Neural progenitor cell (in vitro differentiated cells): ENCODE measurements at regions not wholly inside any gene's neighbourhood (a gene's known extent, or its start where the extent isn't known, plus 50 kb on each side); places are given as distances from the start of the nearest gene placed in this dataset.
A peak's percentile ranks its signal among the peaks of the same experiment; 100 is the strongest.

Source experiments
- DNase-seq: peaks from one replicate; pipeline ENCODE4 v3.0.0-alpha.2; 2016; ENCODE audit warnings: low spot score
- H2AFZ ChIP-seq: fragments of 200-600 bp; sonication (generic); replicated peaks from 2 replicates; pipeline ENCODE4 v1.6.1; 2016; ENCODE audit warnings: antibody characterized with exemption
- H3F3A ChIP-seq: fragments of 200-600 bp; sonication (generic); 2 replicates; pipeline ENCODE4 v1.6.1; 2016; ENCODE audit warnings: antibody characterized with exemption, low read depth
- H3K27ac ChIP-seq: fragments of 200-600 bp; sonication (generic); 2 replicates; pipeline ENCODE4 v1.5.1; 2016; ENCODE audit warnings: mild to moderate bottlenecking
- H3K27me3 ChIP-seq: fragments of 200-600 bp; sonication (generic); 2 replicates; pipeline ENCODE4 v1.6.1; 2016; ENCODE audit warnings: mild to moderate bottlenecking, moderate library complexity
- H3K36me3 ChIP-seq: fragments of 200-600 bp; sonication (generic); 2 replicates; pipeline ENCODE4 v1.5.1; 2016
- H3K4me1 ChIP-seq: fragments of 200-600 bp; sonication (generic); 2 replicates; pipeline ENCODE4 v1.6.1; 2016; ENCODE audit warnings: mixed run types
- H3K4me2 ChIP-seq: fragments of 200-600 bp; sonication (generic); 2 replicates; pipeline ENCODE4 v1.6.1; 2016
- H3K4me3 ChIP-seq: fragments of 200-600 bp; sonication (generic); 2 replicates; pipeline ENCODE4 v1.5.1; 2016
- H3K79me2 ChIP-seq: fragments of 200-600 bp; sonication (generic); 2 replicates; pipeline ENCODE4 v1.6.1; 2016; ENCODE audit warnings: low read depth
- H3K9ac ChIP-seq: fragments of 200-600 bp; sonication (generic); 2 replicates; pipeline ENCODE4 v1.6.1; 2016
- H3K9me3 ChIP-seq: fragments of 200-600 bp; sonication (generic); 2 replicates; pipeline ENCODE4 v1.5.1; 2016; ENCODE audit warnings: low read depth
- H4K20me1 ChIP-seq: fragments of 200-600 bp; sonication (generic); 2 replicates; pipeline ENCODE4 v1.6.1; 2016; ENCODE audit warnings: low read depth
- H3K27ac Mint-ChIP-seq: 3 replicates; pipeline ENCODE4 v1.8.0; 2021; ENCODE audit warnings: mixed read lengths
- H3K27me3 Mint-ChIP-seq: 2 replicates; pipeline ENCODE4 v1.8.0; 2022; ENCODE audit warnings: low read depth, mild to moderate bottlenecking, inconsistent platforms, moderate library complexity, mixed read lengths; ENCODE audit not compliant: insufficient read depth
- H3K36me3 Mint-ChIP-seq: 3 replicates; pipeline ENCODE4 v1.8.0; 2021; ENCODE audit warnings: mixed read lengths
- H3K4me1 Mint-ChIP-seq: 3 replicates; pipeline ENCODE4 v1.8.0; 2021; ENCODE audit warnings: mixed read lengths
- H3K4me3 Mint-ChIP-seq: 3 replicates; pipeline ENCODE4 v1.8.0; 2021; ENCODE audit warnings: mild to moderate bottlenecking, moderate library complexity, mixed read lengths
- H3K9me3 Mint-ChIP-seq: 3 replicates; pipeline ENCODE4 v1.8.0; 2020; ENCODE audit warnings: mixed read lengths
- EZH2 ChIP-seq: fragments of 200-600 bp; sonication (generic); IDR thresholded peaks from 2 replicates; pipeline ENCODE4 v1.6.1; 2017; ENCODE audit warnings: antibody characterized with exemption, mild to moderate bottlenecking, moderate library complexity
- EZH2phosphoT487 ChIP-seq: fragments of 200-600 bp; sonication (generic); IDR thresholded peaks from 2 replicates; pipeline ENCODE4 v1.6.1; 2017; ENCODE audit warnings: antibody characterized with exemption
- TF ChIP-seq, protein P1 (sequence below): fragments of 200-600 bp; sonication (generic); IDR thresholded peaks from 2 replicates; pipeline ENCODE4 v1.5.1; 2017; ENCODE audit warnings: antibody characterized with exemption, mild to moderate bottlenecking

DNA sequence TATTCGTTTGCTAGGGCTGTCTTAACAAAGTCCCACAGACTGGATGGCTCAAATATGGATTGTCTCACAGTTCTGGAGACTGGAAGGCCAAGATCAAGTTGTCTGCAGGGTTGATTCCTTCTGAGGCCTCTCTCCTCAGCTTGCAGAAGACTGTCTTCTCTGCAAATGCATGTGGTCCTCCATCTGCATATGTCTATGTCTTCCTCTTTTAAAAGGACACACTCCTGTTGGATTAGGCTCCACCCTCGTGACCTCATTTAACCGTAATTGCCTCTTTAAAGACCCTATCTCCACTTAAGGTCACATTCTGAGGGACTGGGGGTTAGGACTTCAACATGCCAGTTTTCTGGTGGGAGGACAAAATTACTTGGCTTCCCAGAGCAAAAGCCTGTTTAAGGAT, 123.3 kb downstream of the SLC38A6 start:
- no peak overlapping the region for H3K4me3 Mint-ChIP-seq

DNA sequence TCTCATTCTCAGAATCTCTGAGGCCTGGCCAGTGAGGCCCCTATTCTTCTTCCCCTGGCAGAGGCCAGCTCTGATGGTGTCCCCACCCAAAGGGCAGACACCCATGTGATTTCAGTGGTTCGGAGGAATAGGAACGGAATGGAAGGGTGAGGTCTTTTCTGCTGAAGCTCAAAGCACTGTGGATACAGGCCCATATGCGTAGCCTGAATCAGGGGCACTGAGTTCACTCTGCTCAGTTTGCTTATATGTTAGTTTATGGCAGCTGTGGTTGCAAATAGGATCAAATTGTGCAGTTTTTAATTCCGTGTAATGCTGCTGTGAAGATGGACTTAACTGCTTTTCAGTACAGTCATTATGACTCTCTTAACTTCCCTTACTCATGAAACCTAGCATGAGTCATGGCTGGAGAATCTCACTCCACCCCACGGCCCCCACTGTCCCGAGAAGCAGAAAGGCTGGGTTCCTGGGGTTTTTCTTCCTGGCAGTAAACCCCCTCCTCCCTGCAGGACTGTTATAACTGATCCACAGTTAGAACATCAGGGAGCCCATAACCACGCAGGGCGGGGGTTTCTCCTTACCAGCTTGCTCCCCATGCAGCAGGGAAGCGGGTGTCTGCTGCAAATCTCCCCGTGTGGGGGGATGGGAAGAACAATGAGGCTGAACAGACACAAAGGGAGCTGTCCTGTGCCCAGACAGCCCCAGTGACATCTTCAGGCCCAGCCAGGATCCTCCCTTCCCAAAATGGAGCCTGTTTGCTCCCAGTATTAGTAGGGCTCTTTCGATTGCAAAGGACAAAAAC, 122.7 kb downstream of the SLC38A6 start:
- Histone ChIP-seq H3K27me3 (no peaks in the 10 kb centered on the region), H3K4me2 (peak overlapping the region; percentile 48), H2AFZ (peak overlapping the region; percentile 0), H3K9me3 (no peaks in the 10 kb centered on the region), H3K27ac (no peak overlapping the region), H3K9ac (no peak overlapping the region), H3F3A (peaks cover 8% of the 10 kb centered on the region), H3K36me3 (no peaks in the 10 kb centered on the region), H3K4me1 (peaks cover 33% of the 10 kb centered on the region), H4K20me1 (no peaks in the 10 kb centered on the region), H3K79me2 (no peaks in the 10 kb centered on the region), H3K4me3 (no peak overlapping the region)
- H3K36me3 Mint-ChIP-seq = no peaks in the 10 kb centered on the region
- H3K27me3 Mint-ChIP-seq = peaks cover under 1% of the 10 kb centered on the region
- TF ChIP-seq EZH2 (no peak), EZH2phosphoT487 (no peak)
- TF ChIP-seq, protein P1, sequence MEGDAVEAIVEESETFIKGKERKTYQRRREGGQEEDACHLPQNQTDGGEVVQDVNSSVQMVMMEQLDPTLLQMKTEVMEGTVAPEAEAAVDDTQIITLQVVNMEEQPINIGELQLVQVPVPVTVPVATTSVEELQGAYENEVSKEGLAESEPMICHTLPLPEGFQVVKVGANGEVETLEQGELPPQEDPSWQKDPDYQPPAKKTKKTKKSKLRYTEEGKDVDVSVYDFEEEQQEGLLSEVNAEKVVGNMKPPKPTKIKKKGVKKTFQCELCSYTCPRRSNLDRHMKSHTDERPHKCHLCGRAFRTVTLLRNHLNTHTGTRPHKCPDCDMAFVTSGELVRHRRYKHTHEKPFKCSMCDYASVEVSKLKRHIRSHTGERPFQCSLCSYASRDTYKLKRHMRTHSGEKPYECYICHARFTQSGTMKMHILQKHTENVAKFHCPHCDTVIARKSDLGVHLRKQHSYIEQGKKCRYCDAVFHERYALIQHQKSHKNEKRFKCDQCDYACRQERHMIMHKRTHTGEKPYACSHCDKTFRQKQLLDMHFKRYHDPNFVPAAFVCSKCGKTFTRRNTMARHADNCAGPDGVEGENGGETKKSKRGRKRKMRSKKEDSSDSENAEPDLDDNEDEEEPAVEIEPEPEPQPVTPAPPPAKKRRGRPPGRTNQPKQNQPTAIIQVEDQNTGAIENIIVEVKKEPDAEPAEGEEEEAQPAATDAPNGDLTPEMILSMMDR = no peak
- H3K27ac Mint-ChIP-seq = peak overlapping the region; percentile 97
- peak; percentile 28 for DNase-seq
- H3K4me3 Mint-ChIP-seq = peak overlapping the region; percentile 24
- peaks cover 5% of the 10 kb centered on the region for H3K9me3 Mint-ChIP-seq
- peaks cover 48% of the 10 kb centered on the region for H3K4me1 Mint-ChIP-seq

More for the DNA sequence above, 123.3 kb downstream of the SLC38A6 start:
- Histone ChIP-seq H3K27ac (no peak overlapping the region), H3K9ac (no peak overlapping the region), H4K20me1 (no peaks in the 10 kb centered on the region), H3K4me3 (no peak overlapping the region), H3K9me3 (no peaks in the 10 kb centered on the region), H3K4me2 (peak overlapping the region; percentile 48), H2AFZ (peak overlapping the region; percentile 0), H3K27me3 (no peaks in the 10 kb centered on the region), H3K79me2 (no peaks in the 10 kb centered on the region), H3K4me1 (peaks cover 33% of the 10 kb centered on the region), H3K36me3 (no peaks in the 10 kb centered on the region), H3F3A (peaks cover 8% of the 10 kb centered on the region)
- H3K27ac Mint-ChIP-seq = peak overlapping the region; percentile 86
- DNase-seq = no peak
- H3K4me1 Mint-ChIP-seq = peaks cover 49% of the 10 kb centered on the region
- H3K36me3 Mint-ChIP-seq = no peaks in the 10 kb centered on the region
- H3K9me3 Mint-ChIP-seq = no peaks in the 10 kb centered on the region
- peaks cover 3% of the 10 kb centered on the region for H3K27me3 Mint-ChIP-seq
- TF ChIP-seq EZH2 (no peak), EZH2phosphoT487 (no peak)
- TF ChIP-seq, protein P1 = no peak

DNA sequence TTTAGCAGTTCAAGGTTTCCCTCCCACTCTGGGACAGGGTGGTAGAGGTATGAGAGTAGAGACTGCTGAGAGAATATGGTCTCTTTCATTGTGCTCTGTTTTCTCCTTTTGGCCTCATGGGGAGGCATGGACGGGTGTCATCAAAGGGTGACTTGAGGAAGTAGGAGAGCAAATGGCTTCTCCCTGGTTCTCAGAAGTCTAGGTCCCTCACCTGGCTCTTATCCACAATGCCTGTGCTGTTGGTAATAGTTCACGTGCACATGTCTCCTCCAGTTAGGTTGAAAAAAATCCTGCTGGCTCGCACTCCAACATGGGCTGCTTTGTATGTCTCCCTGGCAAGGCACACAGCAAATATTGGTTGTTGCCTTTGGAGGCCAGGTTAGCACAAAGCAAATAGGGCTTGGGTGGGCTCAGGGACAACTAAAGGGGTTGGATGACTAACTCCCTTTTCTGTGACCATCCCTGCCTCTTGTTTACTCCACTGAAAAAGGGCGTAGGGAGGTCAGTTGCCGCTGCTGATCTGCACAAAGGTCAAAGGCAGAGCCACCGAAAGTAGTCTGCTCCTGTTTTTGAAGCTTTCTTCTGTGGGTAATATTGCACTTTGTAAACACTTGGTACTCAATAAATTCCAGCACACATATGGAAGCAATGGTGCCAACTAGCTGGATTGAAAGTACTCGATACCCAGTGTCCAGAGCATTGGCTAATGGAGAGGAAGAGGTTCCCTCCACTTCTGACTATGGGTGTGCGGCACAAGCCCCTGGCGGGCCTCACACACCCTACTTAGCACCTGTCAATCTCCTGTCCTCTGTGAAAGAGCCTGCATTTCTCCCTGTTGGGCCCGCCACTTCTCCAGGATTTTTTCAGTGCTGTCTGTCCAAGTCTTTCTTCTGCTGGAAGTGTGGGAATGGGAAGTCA, 121.8 kb downstream of the SLC38A6 start:
- Mint-ChIP-seq H3K4me1 (peaks cover 48% of the 10 kb centered on the region), H3K36me3 (no peaks in the 10 kb centered on the region), H3K4me3 (no peak overlapping the region), H3K27ac (peak overlapping the region; percentile 97), H3K27me3 (no peaks in the 10 kb centered on the region), H3K9me3 (peaks cover 6% of the 10 kb centered on the region)
- Histone ChIP-seq H3K27me3 (no peaks in the 10 kb centered on the region), H4K20me1 (no peaks in the 10 kb centered on the region), H3K79me2 (no peaks in the 10 kb centered on the region), H3K4me2 (peak overlapping the region; percentile 48), H3K9ac (no peak overlapping the region), H3K4me1 (peaks cover 33% of the 10 kb centered on the region), H3K36me3 (no peaks in the 10 kb centered on the region), H3F3A (peaks cover 8% of the 10 kb centered on the region), H3K4me3 (no peak overlapping the region), H3K9me3 (no peaks in the 10 kb centered on the region), H2AFZ (no peak overlapping the region), H3K27ac (no peak overlapping the region)
- DNase-seq = no peak
- TF ChIP-seq EZH2 = no peak
- TF ChIP-seq, protein P1 = no peak
- no peak for TF ChIP-seq EZH2phosphoT487
